LNCaP clone FGC (cell line): ENCODE measurements at regions not wholly inside any gene's neighbourhood (a gene's known extent, or its start where the extent isn't known, plus 50 kb on each side); places are given as distances from the start of the nearest gene placed in this dataset.
"Not testable (repeated sequence)": the region's sequence is repeated elsewhere in the genome, so short reads cannot be mapped to it uniquely, and the experiment has no call there.

ENCODE experiments used
- DNase-seq: peaks from one replicate; pipeline ENCODE4 v3.0.0-alpha.2; 2011; ENCODE audit warnings: low read depth
- H3K4me3 ChIP-seq: 2 replicates; pipeline ENCODE4 v1.5.1; 2011; ENCODE audit warnings: mild to moderate bottlenecking, low read depth, low read length, control low read depth
- TF ChIP-seq, protein P1 (sequence below): IDR thresholded peaks from 2 replicates; pipeline ENCODE4 v1.5.1; 2012; ENCODE audit warnings: mild to moderate bottlenecking; ENCODE audit not compliant: control insufficient read depth, insufficient read depth; ENCODE audit errors: extremely low read depth

DNA sequence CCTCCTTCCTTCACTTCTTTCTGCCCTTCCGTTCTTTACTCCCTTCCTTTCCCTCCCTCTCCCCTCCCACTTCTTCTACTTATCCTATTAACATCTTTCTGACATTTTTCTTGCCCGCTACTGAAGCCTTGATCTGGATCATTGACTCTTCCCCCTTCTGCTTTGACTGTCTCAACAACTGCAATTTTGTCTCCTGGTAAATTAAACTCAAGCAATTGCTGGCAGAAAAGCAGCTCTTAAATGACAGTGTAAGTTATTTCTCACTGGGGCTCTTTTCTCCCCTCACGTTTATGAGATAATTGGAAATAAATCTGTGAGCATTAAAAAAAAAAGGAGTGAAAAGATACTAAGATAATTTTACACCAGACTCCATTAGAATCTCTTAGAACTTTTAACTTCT lies 120.0 kb downstream of the SLC17A6 start:
- DNase-seq = no peak
- TF ChIP-seq, protein P1, sequence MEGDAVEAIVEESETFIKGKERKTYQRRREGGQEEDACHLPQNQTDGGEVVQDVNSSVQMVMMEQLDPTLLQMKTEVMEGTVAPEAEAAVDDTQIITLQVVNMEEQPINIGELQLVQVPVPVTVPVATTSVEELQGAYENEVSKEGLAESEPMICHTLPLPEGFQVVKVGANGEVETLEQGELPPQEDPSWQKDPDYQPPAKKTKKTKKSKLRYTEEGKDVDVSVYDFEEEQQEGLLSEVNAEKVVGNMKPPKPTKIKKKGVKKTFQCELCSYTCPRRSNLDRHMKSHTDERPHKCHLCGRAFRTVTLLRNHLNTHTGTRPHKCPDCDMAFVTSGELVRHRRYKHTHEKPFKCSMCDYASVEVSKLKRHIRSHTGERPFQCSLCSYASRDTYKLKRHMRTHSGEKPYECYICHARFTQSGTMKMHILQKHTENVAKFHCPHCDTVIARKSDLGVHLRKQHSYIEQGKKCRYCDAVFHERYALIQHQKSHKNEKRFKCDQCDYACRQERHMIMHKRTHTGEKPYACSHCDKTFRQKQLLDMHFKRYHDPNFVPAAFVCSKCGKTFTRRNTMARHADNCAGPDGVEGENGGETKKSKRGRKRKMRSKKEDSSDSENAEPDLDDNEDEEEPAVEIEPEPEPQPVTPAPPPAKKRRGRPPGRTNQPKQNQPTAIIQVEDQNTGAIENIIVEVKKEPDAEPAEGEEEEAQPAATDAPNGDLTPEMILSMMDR = no peak

DNA sequence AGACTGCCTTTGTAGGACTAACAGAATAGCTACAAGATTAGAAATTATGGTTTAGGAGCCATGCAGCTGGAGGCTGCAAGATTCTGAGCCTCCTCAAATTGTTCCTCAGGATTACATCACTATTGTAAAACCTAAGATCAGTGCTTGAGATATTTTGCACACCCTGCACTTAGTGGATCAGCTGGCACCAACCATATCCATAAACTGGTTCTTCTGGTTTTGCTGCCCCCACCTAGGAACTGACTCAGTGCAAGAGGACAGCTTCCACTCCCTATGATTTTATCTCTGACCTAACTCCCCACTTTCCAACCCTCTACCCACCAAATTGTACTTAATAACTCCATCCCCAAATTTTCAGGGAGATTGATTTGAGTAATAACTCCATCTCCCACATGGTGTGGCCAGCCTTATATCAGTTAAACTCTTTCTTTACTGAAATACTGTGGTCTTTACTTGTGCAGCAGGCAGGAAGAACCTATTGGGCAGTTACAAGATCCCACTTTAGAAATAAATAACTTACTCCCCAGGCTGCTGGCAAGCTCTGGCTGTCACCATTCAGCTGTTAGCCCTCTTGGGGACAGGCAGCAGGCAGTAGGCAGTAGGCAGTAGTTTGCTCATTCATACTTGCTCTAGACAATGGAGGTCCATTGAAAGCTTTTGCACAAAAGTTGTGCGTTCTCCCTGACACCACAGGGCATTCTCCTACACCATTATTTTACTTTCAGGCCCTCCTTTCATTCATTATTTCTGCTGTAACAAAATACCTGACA lies 119.0 kb downstream of the SLC17A6 start:
- peak; percentile 67 for DNase-seq
- H3K4me3 ChIP-seq = no peak overlapping the region
- TF ChIP-seq, protein P1 = no peak

More for the DNA sequence above, 120.0 kb downstream of the SLC17A6 start:
- H3K4me3 ChIP-seq = no peak overlapping the region

DNA sequence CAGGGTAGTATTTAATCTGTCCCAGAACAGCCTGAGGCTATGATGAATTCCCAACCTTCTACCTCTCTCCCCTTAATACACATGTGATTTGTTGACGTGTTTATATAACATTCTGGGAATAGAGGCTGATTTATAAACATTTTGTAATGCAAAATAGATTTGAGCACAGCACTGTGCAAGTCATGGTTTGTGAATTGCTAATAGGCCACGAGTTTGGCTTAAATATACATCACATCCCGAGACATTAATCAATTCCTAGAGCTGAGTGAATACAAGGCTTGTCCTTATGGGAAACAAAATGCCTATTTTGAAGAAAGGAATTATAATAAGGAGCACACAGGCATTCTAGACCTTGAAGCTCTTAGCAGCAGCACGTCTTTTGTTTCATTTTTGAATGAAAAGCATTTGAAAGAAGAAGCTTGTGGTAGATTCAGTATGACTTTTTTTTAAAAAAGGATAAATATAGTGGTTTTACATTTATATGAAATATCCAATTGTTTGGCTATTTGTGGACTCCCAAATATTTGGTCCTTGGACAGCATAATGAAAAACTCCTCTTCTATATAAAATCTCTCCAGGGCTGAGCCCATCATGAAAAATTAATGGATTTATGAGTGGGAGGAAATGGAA lies 116.4 kb downstream of the SLC17A6 start:
- TF ChIP-seq, protein P1 = no peak
- no peak overlapping the region for H3K4me3 ChIP-seq
- no peak for DNase-seq

DNA sequence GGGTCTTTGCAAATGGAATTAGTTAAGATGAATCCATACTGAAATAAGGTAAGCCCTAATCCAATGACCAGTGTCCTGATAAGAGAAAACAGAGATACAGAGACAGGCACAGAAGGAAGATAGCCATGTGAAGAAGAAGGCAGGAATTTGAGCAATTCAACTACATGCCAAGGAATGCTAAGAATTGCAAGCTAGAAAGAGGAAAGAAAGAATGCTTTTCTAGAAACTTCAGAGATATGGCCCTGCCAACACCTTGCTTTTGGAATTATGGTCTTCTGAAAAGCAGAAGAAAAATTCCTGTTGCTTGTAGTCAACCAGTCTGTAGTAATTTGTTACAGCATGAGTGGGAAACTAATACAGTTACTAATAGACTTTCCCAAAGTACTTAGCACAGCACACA lies 111.3 kb downstream of the SLC17A6 start:
- no peak for DNase-seq
- TF ChIP-seq, protein P1 = no peak
- no peak overlapping the region for H3K4me3 ChIP-seq

DNA sequence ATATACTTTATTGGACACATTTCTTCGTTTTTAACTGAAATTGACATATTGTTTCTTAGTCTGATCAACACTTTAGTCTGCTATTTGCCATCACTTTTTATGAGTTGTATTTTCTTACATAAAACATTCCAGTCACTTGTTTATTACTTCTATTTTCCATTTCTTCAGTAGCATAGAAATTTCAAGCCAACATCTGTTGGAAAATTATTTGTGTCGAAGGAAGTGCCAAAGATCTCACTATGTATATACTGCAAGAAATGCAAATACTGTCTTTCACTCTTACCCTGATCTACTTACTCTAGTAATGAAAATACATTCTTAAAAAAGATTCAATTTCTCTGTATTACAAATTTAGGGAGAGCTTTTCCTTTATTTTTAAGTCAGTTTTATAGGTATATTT lies 105.9 kb downstream of the SLC17A6 start:
- no peak for DNase-seq
- no peak overlapping the region for H3K4me3 ChIP-seq
- TF ChIP-seq, protein P1 = no peak

DNA sequence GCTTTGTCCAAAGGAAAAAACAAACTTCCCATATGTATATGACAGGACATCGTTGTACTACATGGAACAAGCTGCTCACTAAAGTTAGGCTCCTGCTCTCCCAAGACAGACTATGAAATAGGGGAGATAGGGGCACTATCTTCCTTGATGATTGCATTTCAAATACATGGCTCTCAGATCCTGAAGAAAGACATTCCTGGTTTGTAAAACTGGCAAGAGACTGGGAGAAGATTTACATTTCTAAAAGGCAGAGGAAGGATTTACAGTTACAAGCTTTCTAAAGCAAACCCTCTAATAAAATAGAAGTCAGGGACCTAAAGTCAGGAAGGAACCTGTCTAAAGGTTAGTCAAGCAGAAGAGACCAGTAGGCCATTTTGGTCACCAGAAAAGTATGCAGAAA lies 103.7 kb downstream of the SLC17A6 start:
- H3K4me3 ChIP-seq = no peak overlapping the region
- TF ChIP-seq, protein P1 = no peak
- DNase-seq = no peak

DNA sequence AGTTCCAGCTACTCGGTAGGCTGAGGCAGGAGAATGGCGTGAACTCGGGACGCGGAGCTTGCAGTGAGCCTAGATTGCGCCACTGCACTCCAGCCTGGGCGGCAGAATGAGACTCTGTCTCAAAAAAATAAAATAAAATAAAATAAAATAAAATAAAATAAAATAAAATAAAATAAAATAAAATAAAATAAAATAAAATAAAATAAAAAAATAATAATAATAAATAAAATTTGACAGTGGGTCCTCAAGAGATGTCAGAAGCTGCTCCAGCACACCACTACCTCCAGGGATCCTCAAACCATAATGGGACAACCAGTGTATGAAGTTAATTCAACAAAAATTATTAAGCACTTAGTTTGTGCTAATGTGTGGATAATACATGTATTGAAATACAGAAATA lies 97.4 kb downstream of the SLC17A6 start:
- not testable (repeated sequence) for H3K4me3 ChIP-seq, DNase-seq
